ENCODE measurements at regions not wholly inside any gene's neighbourhood (a gene's known extent, or its start where the extent isn't known, plus 50 kb on each side); places are given as distances from the start of the nearest gene placed in this dataset.

DNA sequence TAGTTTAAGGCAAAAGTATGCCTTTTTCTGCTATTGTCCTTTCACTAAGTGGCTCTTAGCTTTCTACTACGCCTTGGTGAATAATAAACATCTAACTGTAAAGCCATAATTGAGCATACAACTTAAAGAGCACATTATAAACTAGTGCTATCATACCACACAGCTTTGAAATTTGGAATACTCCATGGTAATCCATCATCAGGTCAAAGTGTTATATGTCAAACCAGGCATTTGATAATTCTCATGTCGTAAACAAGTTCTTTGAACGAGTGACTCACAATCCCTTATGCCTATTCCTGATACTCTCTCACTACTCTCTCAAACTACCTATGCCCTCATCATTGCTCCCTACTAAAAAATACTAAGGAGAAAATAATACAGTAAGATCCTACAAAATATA, 60.3 kb upstream of the FMN2 start:
- TF ChIP-seq, protein P1, sequence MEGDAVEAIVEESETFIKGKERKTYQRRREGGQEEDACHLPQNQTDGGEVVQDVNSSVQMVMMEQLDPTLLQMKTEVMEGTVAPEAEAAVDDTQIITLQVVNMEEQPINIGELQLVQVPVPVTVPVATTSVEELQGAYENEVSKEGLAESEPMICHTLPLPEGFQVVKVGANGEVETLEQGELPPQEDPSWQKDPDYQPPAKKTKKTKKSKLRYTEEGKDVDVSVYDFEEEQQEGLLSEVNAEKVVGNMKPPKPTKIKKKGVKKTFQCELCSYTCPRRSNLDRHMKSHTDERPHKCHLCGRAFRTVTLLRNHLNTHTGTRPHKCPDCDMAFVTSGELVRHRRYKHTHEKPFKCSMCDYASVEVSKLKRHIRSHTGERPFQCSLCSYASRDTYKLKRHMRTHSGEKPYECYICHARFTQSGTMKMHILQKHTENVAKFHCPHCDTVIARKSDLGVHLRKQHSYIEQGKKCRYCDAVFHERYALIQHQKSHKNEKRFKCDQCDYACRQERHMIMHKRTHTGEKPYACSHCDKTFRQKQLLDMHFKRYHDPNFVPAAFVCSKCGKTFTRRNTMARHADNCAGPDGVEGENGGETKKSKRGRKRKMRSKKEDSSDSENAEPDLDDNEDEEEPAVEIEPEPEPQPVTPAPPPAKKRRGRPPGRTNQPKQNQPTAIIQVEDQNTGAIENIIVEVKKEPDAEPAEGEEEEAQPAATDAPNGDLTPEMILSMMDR (IDR thresholded peaks at IDR 0.05; ENCODE audit: insufficient read depth, low read length, poor library complexity, severe bottlenecking) = no peak
- no peak for TF ChIP-seq EZH2phosphoT487 (conservative IDR thresholded peaks at IDR 0.05; ENCODE audit: low read length)
